ENCODE measurements at regions not wholly inside any gene's neighbourhood (a gene's known extent, or its start where the extent isn't known, plus 50 kb on each side); places are given as distances from the start of the nearest gene placed in this dataset.

GRCh38 chrX:137848266-137848905 is 282.5 kb downstream of the ZIC3 start:
- TF ChIP-seq POLR2AphosphoS5 (IDR thresholded peaks at IDR 0.05) (no peak), CTCF (IDR thresholded peaks at IDR 0.05) (no peak), POLR2A (IDR thresholded peaks at IDR 0.05) (no peak)

All from breast epithelium (tissue), 3 donors.